Esophagus muscularis mucosa (tissue), 4 donors: ENCODE measurements at regions not wholly inside any gene's neighbourhood (a gene's known extent, or its start where the extent isn't known, plus 50 kb on each side); places are given as distances from the start of the nearest gene placed in this dataset.
"Not testable (repeated sequence)": the region's sequence is repeated elsewhere in the genome, so short reads cannot be mapped to it uniquely, and the experiment has no call there.

Experiments used
- DNase-seq: peaks from one replicate; pipeline ENCODE4 v3.0.0-alpha.2; 2017; ENCODE audit errors: extremely low spot score
- H3K27ac ChIP-seq, 4 donors: fragments of 200-600 bp; sonication (generic); replicated peaks in 1 of 4; 1 replicate in 3 of 4; 2 replicates in 1 of 4; pipeline ENCODE4 v1.5.1; 2016 to 2019; ENCODE audit warnings: mild to moderate bottlenecking in 1 of 4
- H3K27me3 ChIP-seq, 4 donors: fragments of 200-600 bp; sonication (generic); one replicate each; pipeline versions ENCODE4 v1.5.1 to v1.6.0; 2016 to 2019
- H3K36me3 ChIP-seq, 4 donors: fragments of 200-600 bp; sonication (generic); one replicate each; pipeline ENCODE4 v1.5.1; 2016 to 2019
- H3K4me1 ChIP-seq, 4 donors: fragments of 200-600 bp; sonication (generic); one replicate each; pipeline ENCODE4 v1.5.1; 2016 to 2019
- H3K4me3 ChIP-seq, 4 donors: fragments of 200-600 bp; sonication (generic); 1 replicate in 2 of 4; 2 replicates in 2 of 4; pipeline ENCODE4 v1.5.1; 2016 to 2019; ENCODE audit warnings: mild to moderate bottlenecking in 4 of 4, moderate library complexity in 1 of 4
- H3K9me3 ChIP-seq, 4 donors: fragments of 200-600 bp; sonication (generic); 1 replicate in 3 of 4; 2 replicates in 1 of 4; pipeline ENCODE4 v1.5.1; 2016 to 2019
- CTCF ChIP-seq, 3 experiments: fragments of 200-600 bp in 2 of 3; fragments of 450-650 bp in 1 of 3; sonication (generic) in 2 of 3; IDR thresholded peaks; one replicate each; pipeline ENCODE4 v1.5.1; 2017 to 2019; ENCODE audit warnings: antibody characterized with exemption in 3 of 3, mild to moderate bottlenecking in 2 of 3, moderate library complexity in 1 of 3
- EP300 ChIP-seq: sonication (generic); formaldehyde crosslinking; IDR thresholded peaks from one replicate; pipeline ENCODE4 v1.6.1; 2017; ENCODE audit warnings: antibody characterized with exemption
- POLR2A ChIP-seq: fragments of 450-650 bp; IDR thresholded peaks from one replicate; pipeline ENCODE4 v1.6.1; 2017; ENCODE audit warnings: antibody characterized with exemption, moderate library complexity, mild to moderate bottlenecking, low read depth
- POLR2AphosphoS5 ChIP-seq, 2 donors: sonication (generic); formaldehyde crosslinking; IDR thresholded peaks; one replicate each; pipeline ENCODE4 v1.6.1; 2017; ENCODE audit warnings: antibody characterized with exemption in 2 of 2
- WGBS: methylation state at CpG from one replicate; pipeline ENCODE4 v1.1.5; 2018; 5-methylcytosine and 5-hydroxymethylcytosine counted together
- intact Hi-C: fragments of 100-400 bp; cut with DNase I; formaldehyde crosslinking; loops from one replicate; pipeline ENCODE4 v1.15.1; 2023

- no peaks in the 10 kb centered on the region for H3K4me1 ChIP-seq
- intact Hi-C loops = no loop called here
- DNase-seq = no peak
- no peak overlapping the region for H3K27ac ChIP-seq
- WGBS = 90% methylated on average over 1 of the region's 1 CpG
- H3K36me3 ChIP-seq = no peaks in the 10 kb centered on the region
- H3K9me3 ChIP-seq = no peaks in the 10 kb centered on the region
- no peak for TF ChIP-seq POLR2AphosphoS5 (IDR thresholded peaks at IDR 0.05)
- TF ChIP-seq EP300 = no peak
- no peak for TF ChIP-seq CTCF (IDR thresholded peaks at IDR 0.05)
- no peak for TF ChIP-seq POLR2A
- no peaks in the 10 kb centered on the region for H3K27me3 ChIP-seq
- H3K4me3 ChIP-seq = no peak overlapping the region
Measured at GRCh38 chr6:27854421-27854820, 57.8 kb downstream of the OR2B2 start.

GRCh38 chr6:27851440-27851839, 60.8 kb downstream of the OR2B2 start:
- no peaks in the 10 kb centered on the region for H3K27me3 ChIP-seq
- no peaks in the 10 kb centered on the region for H3K4me1 ChIP-seq
- H3K9me3 ChIP-seq = no peaks in the 10 kb centered on the region
- H3K4me3 ChIP-seq = no peak overlapping the region
- TF ChIP-seq CTCF (IDR thresholded peaks at IDR 0.05) = no peak
- no peak for TF ChIP-seq POLR2AphosphoS5 (IDR thresholded peaks at IDR 0.05)
- TF ChIP-seq POLR2A = no peak
- TF ChIP-seq EP300 = no peak
- no peak for DNase-seq
- H3K27ac ChIP-seq = no peak overlapping the region
- no peaks in the 10 kb centered on the region for H3K36me3 ChIP-seq
- intact Hi-C loops = no loop called here

- H3K9me3 ChIP-seq, intact Hi-C loops, H3K27ac ChIP-seq, H3K4me3 ChIP-seq, H3K27me3 ChIP-seq, H3K36me3 ChIP-seq, DNase-seq, H3K4me1 ChIP-seq: not testable (repeated sequence)
- WGBS = 99% methylated on average over 9 of the region's 9 CpGs
Measured at GRCh38 chr6:27849001-27849400, 63.2 kb downstream of the OR2B2 start.

- no peaks in the 10 kb centered on the region for H3K4me1 ChIP-seq
- no peak overlapping the region for H3K27ac ChIP-seq
- intact Hi-C loops = no loop called here
- 97% methylated on average over 3 of the region's 3 CpGs for WGBS
- no peak for DNase-seq
- H3K27me3 ChIP-seq = no peaks in the 10 kb centered on the region
- TF ChIP-seq POLR2A (no peak), CTCF (IDR thresholded peaks at IDR 0.05) (no peak), EP300 (no peak), POLR2AphosphoS5 (IDR thresholded peaks at IDR 0.05) (no peak)
- no peaks in the 10 kb centered on the region for H3K9me3 ChIP-seq
- peaks cover 0 to 4% (median 0%) of the 10 kb centered on the region in 4 donors for H3K36me3 ChIP-seq
- no peak overlapping the region for H3K4me3 ChIP-seq
Measured at GRCh38 chr6:27847706-27848105, 64.5 kb downstream of the OR2B2 start.

- peaks cover 0 to 3% (median 0%) of the 10 kb centered on the region in 4 donors for H3K27me3 ChIP-seq
- 95% methylated on average over 3 of the region's 3 CpGs for WGBS
- H3K27ac ChIP-seq = no peak overlapping the region
- intact Hi-C loops = no loop called here
- H3K36me3 ChIP-seq = peaks cover 0 to 3% (median 0%) of the 10 kb centered on the region in 4 donors
- H3K4me1 ChIP-seq = peaks cover 18 to 30% (median 27%) of the 10 kb centered on the region in 4 donors
- no peaks in the 10 kb centered on the region for H3K9me3 ChIP-seq
- TF ChIP-seq POLR2A = no peak
- no peak for TF ChIP-seq EP300
- no peak for TF ChIP-seq CTCF (IDR thresholded peaks at IDR 0.05)
- no peak for TF ChIP-seq POLR2AphosphoS5 (IDR thresholded peaks at IDR 0.05)
- no peak overlapping the region for H3K4me3 ChIP-seq
- DNase-seq = no peak
Measured at GRCh38 chr6:27840572-27840971, 71.6 kb downstream of the OR2B2 start.
